GM12873 (cell line): ENCODE measurements at regions not wholly inside any gene's neighbourhood (a gene's known extent, or its start where the extent isn't known, plus 50 kb on each side); places are given as distances from the start of the nearest gene placed in this dataset.

Experiments
- TF ChIP-seq, protein P1 (sequence below): IDR thresholded peaks from 2 replicates; pipeline ENCODE4 v1.5.1; 2012; ENCODE audit warnings: low read depth, mild to moderate bottlenecking, moderate library complexity, low read length, control low read depth; ENCODE audit not compliant: insufficient read depth; ENCODE audit errors: missing control alignments

DNA sequence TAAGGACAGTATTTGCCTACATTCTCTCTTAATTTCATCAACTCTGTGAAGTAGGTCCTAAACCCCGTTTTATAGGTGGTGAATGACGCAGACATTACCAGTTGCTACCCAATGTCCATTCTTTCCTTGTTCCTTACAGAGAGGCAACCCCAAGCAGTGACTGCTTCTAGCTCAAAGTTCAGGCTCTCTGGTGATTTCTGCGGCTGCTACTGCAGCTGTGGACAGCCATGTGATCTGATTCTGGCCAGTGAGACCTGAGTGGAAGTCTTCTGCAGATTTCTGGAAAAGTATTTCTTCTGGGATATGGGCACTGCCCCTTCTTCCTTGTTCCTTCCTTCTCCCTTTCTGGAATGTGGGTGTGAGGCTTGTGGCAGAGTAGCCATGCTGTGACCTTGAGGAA lies 82.9 kb downstream of the ARF6 start:
- TF ChIP-seq, protein P1, sequence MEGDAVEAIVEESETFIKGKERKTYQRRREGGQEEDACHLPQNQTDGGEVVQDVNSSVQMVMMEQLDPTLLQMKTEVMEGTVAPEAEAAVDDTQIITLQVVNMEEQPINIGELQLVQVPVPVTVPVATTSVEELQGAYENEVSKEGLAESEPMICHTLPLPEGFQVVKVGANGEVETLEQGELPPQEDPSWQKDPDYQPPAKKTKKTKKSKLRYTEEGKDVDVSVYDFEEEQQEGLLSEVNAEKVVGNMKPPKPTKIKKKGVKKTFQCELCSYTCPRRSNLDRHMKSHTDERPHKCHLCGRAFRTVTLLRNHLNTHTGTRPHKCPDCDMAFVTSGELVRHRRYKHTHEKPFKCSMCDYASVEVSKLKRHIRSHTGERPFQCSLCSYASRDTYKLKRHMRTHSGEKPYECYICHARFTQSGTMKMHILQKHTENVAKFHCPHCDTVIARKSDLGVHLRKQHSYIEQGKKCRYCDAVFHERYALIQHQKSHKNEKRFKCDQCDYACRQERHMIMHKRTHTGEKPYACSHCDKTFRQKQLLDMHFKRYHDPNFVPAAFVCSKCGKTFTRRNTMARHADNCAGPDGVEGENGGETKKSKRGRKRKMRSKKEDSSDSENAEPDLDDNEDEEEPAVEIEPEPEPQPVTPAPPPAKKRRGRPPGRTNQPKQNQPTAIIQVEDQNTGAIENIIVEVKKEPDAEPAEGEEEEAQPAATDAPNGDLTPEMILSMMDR: no peak

DNA sequence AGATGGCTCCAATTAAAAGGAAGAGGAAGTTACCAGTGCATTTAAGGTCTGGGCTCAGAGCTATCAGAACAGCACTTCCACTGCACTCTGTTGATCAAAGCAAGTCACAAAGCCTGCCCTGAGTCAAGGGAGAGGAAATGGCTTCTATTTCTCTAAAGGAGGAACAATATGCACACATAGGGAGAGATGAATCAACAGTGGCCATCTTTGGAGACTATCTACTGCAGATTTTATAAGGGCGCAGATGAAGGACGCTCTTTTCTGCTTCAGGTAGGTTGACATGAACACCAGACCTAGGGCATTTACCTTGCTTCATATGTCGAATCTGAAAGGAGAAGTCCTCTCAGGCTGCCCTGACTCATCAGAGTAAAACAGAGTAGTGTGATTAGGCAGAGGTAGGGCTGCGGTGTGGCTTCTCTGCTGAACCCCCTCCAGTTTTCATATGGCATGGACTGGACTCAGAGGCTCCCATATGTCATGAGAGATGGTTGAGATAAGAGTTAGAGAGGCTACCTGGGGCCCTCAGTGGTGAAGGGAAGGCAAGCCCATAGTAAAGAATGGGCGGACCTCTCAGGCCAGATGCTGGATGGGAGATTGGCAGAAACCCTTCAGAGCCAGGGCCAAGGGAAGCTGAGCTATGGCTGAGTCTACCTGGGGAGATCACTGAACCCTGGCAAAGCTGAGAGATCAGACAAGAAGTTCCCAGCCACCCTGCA lies 84.4 kb downstream of the ARF6 start:
- TF ChIP-seq, protein P1: no peak

DNA sequence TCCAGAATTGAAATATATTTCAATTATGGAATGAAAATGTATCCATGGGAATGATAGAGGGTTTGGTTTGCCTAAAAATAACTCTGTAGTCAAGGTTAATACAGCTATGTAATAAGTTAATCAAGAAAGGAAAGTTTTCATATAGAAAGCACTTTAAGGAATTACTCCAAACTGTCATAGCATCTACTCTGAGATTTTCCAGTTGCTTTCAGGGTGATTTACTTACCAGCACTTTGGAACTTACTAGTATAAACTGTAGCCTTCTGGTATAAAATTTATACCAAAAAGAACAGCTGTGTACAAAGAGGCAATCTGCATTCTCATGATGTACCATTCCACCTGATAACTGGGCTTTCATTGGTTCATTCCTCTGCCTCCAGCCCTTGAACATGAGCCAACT lies 87.1 kb downstream of the ARF6 start:
- TF ChIP-seq, protein P1: no peak

DNA sequence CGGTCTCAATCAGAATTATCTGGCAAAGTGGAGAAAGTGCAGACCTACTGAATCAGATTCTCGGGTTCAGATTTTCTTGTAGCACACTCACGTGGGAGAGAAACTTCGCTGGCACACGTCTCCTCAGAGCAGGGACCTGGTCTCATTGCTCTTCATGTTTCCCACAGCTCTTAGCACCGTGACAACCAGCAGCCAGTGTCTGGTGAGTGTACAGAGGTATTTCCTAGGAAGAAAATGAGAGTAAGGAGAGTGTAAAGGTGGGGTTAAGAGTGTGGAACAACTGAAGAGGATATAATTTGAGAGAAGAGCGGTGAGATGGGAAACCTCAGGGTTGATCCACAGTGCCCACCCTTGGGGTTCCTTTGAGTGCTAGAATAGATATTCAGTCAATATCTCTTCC lies 89.2 kb downstream of the ARF6 start:
- TF ChIP-seq, protein P1: no peak

DNA sequence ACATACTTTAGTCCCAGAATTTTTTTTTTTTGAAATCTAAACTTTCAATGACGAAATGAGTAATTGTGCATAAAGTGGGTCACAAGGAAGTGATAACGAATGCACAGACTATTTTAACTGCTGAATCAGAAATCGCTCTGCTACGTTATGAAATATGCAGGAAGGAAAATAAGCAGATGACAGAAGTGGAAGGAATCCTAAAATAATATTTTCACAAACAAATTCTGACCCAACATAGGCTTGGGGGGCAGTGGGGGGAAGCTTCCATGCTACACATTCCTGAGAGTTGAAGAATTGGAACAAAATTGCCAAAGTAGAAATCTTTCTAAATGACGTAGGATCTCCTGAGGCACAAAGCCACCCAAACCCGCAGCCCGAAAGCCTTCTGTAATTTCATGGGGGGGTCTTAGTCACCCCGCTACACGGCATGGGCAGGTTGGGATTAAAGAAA lies 89.6 kb downstream of the ARF6 start:
- TF ChIP-seq, protein P1: no peak

DNA sequence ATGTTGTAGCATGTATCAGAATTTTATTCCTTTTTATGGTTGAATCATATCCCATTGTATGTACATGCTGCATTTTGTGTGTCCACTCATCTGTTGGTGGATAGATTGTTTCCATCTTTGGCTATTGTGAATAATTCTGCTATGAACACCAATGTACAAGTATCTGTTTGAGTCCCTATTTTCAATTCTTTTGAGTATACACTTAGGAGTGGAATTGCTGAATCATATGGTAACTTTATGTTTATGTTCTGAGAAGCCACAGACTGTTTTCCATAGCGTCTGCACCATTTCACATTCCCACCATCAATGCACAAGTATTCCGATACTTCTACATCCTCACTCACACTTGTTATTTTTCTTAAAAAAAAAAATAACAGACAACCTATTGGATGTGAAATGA lies 91.5 kb downstream of the ARF6 start:
- TF ChIP-seq, protein P1: no peak

DNA sequence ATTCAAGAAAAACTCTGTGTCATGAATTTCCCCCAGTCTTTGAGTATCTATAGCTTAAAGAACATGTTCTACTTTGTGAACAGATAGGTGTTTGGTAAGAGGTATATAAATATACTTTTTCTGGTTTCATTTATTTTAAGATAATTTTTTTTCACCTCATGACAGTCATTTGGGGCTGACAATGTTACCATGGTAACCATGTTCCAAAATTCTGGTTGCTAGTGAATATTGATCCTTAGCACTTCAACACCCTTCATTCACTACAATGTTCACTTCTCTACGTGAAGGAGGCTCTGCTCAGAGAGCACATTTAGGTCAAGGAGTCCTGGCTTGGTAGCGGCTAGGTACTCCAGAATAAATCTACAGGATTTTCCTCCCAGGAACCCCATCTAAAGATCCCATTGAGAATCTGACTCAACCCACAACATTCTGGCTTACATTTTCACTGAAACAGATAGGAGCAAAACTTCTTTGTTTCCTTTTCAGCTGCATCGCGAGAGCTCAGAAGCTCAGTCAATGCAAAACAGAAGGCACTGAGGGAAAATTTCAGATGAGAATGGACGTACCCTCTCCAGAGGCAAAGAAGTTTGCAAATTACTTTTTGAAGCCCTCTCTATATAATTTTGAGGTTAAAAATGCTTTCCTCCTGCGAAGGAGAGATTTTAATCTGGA lies 93.6 kb downstream of the ARF6 start:
- TF ChIP-seq, protein P1: no peak
